COLO829 (cell line): ENCODE measurements at regions not wholly inside any gene's neighbourhood (a gene's known extent, or its start where the extent isn't known, plus 50 kb on each side); places are given as distances from the start of the nearest gene placed in this dataset.

Source experiments
- DNase-seq: peaks from one replicate; pipeline ENCODE4 v3.0.0; 2012; ENCODE audit warnings: low spot score

DNA sequence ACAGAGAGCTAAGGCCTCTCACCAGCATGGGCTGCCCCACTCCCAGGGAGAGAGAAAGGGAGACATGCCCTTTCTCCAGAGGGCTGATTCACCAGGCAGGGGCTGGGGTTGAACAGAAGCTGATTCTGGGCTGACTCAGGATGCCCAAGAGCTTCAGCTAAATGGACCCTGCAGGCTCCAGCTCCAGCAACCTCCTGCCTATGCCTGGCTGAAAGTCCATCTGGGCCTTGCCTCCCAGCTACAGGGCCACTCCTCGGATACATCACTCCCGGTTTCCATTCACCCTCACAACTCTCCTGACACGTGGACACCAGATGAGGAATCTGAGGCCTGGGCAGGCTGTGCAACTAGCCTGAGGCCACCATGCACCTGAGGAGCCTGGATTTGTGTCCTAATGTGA, 215.5 kb downstream of the BUD13 start:
- no peak for DNase-seq

- DNase-seq: no peak
Observed at GRCh38 chr11:116556483-116556882, 216.3 kb downstream of the BUD13 start.

DNA sequence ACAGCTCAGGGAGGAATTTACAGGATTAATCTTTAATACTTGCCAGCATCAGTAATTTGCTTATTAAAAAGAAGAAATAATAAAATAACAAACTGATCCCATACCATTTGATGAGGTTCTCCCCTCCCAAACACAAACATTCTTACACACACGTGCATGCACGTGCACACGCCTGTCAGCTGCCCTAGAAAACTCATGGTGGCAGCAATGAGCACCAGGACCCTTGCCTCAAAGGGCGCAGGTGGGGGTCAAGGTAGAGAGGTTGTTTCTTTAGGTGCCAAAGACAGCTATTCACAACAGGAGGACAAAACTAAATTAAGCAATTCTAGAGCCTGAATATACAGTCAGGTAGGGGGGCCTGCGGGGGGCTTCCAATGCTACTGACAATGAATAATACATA, 219.3 kb downstream of the BUD13 start:
- no peak for DNase-seq

DNA sequence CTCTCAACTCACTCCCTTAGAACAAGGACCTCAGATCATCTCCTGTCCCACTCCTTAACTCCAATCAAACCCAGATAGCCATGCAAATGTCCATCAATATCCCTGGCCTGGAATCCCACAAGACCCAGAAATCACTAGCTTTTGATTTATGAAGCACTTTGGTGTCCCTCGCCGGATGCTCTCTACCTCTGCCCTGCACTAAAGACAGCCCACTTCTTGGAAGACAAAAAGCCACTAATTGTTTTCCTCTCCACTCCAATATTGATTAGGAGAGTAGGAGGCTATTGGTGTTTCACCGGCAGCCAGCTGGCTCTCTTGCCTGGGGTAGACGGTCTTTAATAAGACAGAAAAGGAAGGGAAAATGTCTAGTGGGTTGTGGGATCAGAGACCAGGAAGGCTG, 221.2 kb downstream of the BUD13 start:
- DNase-seq: no peak

DNA sequence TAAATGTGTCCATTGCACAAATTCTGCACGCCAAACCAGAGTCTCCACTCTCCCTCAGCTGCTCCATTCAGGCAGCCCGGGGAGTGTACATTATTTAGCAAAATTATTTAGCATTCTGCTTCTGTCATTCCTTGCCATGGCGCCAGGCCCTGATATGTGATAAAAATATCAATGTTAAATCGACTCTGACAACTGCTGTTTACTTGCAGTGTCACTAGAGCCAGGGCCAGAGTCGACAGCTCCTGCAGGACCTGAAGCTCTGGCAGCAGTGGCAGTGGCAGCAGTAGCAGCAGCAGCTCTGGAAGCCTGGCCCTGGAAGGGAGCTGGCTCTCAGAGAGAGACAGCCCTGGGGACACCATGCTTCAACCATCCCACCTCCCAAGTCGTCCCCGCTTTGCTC, 224.5 kb downstream of the BUD13 start:
- DNase-seq: no peak

DNA sequence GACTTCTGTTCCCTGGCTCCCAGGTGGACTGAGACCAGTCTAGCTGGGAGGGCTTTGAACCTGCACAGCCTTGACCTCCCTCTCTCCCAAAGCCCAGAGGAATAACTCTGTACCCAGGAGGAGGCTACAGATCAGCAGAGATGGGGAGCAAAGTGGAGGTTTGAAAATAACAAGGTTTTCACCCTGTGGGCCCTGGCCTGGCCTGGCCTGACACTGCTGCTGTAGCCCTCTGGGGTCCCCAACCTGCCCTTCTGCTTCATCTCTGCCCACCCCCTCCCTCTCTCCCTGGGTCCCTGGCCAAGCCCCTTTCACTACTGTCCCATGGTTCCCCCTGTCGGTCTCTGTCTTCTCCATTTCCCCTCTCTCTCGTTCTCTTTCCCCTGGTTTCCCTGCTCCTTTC, 225.2 kb downstream of the BUD13 start:
- DNase-seq: no peak

DNA sequence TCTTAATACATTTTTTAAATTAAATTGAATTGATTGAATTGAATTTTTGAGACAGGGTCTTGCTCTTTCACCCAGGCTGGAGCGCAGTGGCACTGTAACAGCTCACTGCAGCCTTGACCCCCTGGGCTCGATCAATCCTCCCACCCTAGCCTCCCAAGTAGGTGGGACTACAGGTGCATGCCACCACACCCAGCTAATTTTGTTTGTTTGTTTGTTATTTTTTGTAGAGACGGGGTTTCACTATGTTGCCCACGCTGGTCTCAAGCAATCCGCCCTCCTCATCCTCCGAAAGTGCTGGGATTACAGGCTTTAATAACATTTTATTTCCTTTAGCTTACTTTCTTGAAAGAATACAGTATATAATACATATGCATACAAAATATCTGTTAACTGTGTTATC, 226.9 kb downstream of the BUD13 start:
- DNase-seq: no peak

DNA sequence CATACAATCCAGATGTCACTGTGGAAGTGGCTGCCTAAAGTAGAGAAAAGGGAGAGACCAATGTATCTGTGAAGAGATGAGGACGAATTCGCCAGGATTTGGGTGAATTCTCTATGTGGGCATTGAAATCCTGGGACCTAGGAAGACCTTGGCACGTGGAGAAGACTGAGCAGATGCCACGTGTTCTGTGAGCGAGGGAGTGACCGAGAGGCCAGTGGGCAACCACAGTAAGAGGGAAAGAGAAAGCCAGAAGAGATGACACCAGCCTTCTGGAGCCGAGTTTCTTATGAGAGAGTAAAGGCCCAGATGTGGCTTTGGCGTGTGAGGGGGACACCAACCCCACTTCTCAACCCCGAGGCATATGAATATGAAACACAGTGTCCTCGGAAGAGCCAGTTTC, 228.1 kb downstream of the BUD13 start:
- no peak for DNase-seq

GRCh38 chr11:116543911-116544475, 228.8 kb downstream of the BUD13 start:
- no peak for DNase-seq

DNA sequence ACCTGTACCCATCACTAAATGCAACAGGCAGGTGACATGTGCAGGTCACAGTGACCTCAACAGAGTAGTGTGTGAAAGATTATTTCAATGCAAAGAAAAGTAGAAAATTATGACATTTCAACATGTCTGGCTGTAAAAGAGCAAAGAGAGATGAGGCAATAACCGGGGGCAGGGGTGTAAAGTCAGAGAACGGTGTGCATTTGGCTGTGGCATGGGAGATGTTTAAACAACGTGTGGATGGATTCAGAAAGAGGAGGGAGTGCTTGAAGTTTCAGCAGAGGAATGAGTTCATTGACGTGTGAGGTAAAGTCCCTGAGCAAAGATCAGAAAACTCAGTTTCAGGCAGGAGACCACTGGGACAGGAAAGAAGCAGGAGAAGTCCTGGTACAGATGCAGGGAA, 229.7 kb downstream of the BUD13 start:
- no peak for DNase-seq

DNA sequence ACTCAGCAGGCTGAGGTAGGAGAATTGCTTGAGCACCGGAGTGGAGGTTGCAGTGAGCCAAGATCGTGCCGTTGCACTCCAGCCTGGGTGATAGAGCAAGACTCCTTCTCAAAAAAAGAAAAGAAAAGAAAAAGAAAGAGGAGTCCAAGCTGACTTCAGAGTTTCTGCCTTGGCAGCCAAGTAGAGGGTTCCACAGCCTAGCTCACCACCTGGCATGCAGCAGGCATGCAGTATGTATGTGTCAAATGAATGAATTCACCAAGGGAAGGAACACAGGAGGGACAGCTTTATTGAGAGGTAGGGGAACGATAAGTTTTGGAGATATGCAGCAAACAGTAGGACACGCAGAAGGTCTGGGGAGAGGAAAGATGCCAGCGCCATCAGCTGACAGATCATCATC, 230.4 kb downstream of the BUD13 start:
- no peak for DNase-seq

- DNase-seq: no peak
Observed at GRCh38 chr11:116541460-116541859, 231.3 kb downstream of the BUD13 start.

DNA sequence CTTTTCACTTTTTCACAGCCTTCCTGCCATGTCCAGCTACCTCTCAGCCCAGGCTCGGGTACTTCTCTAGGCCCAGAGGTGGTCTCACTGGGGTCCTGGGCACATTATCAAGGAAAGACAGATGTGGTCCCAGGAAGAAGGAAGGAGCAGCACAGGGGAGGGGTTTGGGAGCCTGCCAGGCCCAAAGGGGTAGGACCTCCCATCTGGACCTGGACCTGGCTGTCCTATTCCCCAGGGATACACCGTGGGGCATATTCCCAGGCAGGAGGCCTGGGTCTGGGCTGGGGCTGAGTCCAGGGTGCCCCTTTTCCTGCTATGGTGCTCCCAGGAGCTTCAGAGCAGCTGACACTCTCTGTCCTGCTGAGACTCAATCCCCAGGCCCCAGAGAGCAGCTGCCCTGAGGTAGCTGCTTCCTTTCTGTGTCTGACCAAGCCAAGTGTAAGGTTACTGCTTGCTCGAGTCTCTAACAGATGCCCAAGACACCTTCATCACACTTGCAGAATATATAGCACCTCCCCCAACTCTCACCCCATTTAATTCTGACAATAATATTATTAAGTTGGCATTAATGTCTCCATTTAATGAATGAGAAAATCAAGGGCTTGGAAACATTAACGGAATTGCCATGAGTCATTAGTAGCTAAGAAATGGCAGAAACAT, 232.0 kb downstream of the BUD13 start:
- no peak for DNase-seq

GRCh38 chr11:116539836-116540418, 232.9 kb downstream of the BUD13 start:
- no peak for DNase-seq

- DNase-seq: no peak
Observed at GRCh38 chr11:116539211-116539610, 233.6 kb downstream of the BUD13 start.

- DNase-seq: no peak
Observed at GRCh38 chr11:116538677-116539076, 234.1 kb downstream of the BUD13 start.

GRCh38 chr11:116537709-116538108, 235.1 kb downstream of the BUD13 start:
- DNase-seq: no peak

DNA sequence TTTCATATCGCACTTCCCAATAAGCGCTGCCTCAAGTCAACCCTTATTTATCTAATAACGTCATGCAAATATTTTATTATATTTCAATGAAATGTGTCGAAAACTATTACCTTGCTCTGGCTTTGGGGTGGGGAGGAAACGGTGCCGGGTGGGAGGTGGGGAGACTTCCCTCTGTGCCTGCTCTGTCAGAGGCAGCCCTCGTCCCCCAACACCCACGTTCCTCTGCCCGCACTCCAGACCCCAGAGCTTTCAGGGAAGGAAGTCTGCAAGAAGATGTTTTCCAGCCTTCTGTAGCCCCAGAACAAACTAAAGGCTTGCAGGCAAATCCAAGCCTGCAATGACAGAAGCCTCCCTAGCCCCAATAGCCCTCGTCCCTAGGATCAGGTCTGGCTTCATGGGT, 235.7 kb downstream of the BUD13 start:
- no peak for DNase-seq

DNA sequence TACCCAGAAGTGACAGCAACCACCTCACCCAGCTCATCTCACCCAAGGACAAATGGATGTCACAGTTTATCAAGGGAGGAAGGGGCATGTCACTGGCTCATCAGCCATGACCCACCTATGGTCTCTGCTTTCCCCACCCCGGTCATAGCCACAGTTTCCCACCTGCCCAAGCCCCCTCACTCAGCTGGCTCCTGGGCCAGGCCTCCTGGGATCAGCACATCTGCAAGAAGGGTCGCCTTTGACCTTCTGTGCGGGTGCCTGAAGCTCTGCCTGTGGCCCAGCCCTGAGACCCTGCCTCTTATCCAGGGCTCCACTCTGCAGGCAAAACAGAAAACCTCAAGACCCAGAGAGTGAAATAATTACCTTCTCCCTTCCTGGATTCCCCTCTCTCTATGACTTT, 236.4 kb downstream of the BUD13 start:
- no peak for DNase-seq

GRCh38 chr11:116535994-116536393, 236.8 kb downstream of the BUD13 start:
- DNase-seq: no peak

DNA sequence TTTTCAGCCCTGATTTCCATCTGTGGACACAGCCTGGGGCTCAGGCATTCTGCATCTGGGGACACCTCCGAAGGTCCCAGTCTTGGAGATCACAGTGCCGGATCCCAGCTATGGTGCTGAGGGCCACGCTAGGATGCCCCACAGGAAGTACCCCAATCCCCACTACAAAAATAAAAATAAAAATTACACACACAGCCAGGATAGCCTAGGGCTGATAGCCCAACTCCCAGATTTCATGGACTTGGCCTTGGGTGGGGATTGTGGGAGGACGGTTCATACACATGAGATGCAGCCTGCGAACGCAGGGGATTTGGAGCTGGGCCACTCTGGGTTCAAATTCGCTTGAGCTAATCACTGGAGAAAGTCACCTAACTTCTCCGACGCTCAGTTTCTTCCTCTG, 237.7 kb downstream of the BUD13 start:
- DNase-seq: no peak

GRCh38 chr11:116534270-116534975, 238.4 kb downstream of the BUD13 start:
- no peak for DNase-seq

GRCh38 chr11:116533186-116533825, 239.5 kb downstream of the BUD13 start:
- no peak for DNase-seq
